OCI-M2 (cell line): ENCODE measurements at regions not wholly inside any gene's neighbourhood (a gene's known extent, or its start where the extent isn't known, plus 50 kb on each side); places are given as distances from the start of the nearest gene placed in this dataset.
"Not testable (repeated sequence)": the region's sequence is repeated elsewhere in the genome, so short reads cannot be mapped to it uniquely, and the experiment has no call there.

Experiments used
- DNase-seq: peaks from one replicate; lab custom pipeline; 2025; ENCODE audit not compliant: unreplicated experiment; lab: John Stamatoyannopoulos, UW

DNA sequence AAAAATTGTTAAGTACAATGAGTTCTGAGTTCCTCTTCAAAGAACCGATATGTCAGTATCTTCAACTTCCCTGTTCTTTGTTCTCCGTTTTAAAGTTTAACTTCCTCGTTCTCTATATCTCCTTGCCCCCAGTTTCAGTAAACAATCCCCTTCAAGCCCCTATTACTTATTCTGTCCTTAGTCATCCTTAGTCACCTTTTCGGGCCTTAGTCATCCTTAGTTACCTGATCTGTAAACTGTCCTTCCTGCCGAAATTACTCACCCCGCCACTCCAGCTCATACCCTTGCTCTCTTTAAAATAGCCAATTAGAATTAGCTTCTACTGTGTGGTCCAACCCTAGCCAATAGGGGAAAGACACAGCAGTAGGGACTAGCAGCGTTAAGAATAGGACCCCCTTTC lies 1165.6 kb downstream of the NSUN3 start:
- DNase-seq, result no peak

DNA sequence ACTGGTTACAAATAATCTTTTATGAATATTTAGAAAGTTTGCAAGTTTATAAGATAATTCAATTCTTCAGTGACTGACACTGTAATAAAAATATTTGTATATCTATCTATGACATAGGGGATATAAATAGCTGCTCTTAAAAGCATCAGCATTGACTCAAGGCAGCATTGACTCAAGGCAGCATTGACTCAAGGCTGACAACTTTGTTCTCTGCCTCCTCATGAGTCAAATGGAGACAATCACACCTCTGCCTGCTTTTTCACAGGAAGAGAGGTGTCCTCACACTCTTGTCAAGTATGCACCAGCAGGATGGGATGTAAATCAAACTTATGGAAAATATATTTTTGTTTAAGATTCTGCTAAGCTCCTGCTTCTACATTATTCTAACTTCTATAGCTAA lies 1173.1 kb downstream of the NSUN3 start:
- no peak for DNase-seq

DNA sequence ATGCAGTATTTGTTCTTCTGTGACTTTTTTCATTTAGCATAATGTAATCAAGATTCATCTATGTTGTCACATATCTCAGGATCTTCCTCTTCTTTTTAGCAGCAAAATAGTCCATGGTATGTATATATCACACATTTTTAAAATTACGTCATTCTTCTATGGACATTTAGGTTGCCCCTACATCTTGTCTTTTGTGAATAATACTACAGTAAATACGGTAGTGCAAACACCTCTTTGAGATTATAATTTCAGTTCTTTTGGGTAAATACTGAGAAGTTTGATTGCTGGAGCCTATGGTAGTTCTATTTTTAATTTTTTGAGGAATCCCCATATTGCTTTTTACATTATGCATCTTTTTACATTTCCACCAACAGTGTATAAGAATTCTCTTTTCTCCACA lies 1174.9 kb downstream of the NSUN3 start:
- DNase-seq, result no peak

DNA sequence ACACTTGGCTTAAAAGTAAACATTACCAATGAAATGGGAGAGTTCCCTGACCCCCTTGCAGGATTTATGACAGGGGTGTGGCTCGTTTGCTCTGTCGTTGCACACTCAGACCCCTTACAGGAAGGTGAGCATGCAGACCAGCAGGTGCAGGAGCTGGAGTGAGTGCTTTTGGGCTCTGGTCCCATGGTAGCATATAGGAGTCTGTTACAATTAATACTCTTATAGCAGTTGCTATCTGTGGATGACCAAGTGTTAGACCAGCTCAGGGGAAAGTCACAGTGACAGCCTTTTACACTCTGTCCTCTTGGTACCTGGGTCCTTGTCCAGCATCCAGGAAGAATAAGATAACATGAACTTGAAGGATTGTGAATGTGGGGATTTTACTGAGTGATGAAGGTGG lies 1177.5 kb downstream of the NSUN3 start:
- no peak for DNase-seq

DNA sequence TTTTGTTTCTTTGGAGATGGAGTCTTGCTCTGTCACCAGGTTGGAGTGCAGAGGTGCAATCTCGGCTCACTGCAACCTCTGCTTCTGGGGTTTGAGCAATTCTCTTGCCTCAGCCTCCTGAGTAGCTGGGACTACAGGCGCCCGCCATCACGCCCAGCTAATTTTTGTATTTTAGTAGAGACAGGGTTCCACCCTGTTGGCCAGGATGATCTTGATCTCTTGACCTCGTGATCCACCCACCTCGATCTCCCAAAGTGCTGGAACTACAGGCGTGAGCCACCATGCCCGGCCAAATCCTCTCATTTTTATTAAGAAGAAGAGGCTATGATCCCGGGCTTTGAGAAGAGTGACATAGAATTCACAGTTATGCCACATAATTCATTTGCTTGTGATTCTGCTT lies 1178.4 kb downstream of the NSUN3 start:
- DNase-seq, result not testable (repeated sequence)

DNA sequence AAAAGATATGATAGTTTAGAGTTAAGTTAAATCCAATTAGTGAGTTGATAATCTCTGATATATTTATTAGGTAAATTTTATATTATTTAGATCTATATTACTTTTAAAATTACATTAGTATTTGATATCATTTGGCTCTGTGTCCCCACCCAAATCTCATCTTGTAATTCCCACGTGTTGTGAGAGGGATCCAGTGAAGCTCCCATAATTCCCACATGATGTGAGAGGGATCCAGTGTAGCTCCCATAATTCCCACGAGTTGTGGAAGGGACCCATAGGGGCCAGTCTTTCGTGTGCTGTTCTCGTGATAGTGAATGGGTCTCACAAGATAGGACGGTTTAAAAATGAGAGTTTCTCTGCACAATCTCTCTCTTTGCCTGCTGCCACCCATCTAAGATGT lies 1183.6 kb downstream of the NSUN3 start:
- no peak for DNase-seq

DNA sequence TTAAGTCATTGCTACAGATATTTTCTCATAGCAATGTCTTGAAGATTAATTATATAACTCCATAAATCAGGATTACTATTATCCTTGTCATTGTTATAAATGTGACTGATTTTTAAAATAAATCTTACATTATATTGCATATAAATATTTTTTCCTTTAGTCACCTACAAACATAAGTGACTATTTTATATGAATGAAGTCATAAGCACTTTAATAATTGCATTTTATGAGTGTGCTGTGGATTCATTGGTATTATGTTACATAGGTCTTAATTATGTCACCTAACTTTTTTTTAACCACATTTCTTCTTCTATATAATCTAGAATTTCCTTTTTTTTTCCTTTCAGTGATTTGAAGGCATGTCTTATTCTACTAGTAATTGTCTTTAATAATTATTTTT lies 1191.2 kb downstream of the NSUN3 start:
- no peak for DNase-seq

DNA sequence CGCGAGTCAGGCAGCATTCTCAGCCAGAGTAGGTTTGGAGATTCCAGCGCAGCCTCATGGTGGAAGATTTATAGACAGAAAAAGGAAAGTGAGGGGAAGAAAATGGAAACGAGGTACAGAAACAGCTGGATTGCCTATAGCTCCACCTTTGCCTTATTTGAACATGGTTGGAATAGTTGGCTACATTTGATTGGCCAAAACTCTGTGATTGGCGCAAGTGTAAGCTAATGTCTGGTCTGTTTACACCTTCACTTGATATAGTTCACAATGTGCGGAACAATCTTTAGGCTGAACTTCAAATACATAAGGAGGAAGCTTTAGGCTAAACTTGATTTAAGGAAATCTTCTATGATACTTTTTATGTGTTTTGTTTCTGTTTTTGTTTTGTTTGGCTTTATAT lies 1191.9 kb downstream of the NSUN3 start:
- DNase-seq, result no peak

DNA sequence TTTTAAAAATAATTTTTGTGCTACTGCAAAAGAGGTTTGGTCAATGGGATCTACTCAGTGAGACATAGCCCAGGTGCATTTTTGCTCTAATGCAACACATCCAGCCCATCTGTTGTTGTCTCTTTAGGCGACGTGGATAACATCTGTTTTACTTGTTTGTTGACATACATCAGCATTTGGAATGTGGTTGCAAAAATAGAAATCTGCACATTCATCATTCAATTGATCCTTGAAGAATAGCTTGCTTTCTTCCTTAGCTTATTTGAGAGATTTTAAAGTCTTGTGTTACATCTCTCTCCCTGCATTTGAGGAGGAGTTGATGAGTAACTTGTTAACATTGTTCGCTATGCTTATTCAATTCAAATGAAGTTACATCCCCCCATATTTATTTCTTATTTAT lies 1202.3 kb downstream of the NSUN3 start:
- no peak for DNase-seq

DNA sequence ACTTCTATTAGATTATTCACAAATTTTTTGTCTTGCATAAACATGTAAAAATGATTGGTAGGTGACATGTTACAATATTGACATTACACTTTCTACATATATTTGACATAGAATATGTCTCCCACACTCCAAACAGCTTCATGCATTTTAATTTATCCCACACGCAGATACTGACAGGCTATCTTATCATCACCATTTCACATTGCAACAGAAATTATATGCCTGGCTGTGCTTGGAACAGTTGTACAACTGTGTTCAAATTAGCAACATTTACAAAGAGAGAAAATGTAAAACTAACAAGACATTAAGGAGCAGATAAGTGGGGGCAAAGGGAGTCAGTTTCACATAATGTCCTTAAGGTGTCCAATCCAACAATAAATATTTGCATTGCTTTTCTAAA lies 1208.5 kb downstream of the NSUN3 start:
- DNase-seq, result no peak

DNA sequence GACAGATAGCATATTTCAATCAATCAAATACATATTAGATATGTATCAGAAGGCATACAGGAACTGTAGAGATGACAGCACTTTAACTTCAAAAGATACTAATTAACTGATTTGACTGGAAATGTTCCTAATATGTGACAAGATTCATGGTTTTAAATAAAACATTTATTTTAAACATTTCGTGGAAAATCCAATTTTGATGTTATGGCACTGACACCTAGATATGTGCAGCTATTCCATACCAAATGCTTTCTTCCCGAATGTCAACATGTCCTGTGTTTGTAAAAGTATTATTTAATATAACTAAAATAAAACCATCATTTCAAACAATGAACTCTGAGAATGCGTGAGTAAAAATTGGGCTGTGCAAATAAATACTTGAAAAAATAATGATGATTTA lies 1209.3 kb downstream of the NSUN3 start:
- DNase-seq, result no peak

DNA sequence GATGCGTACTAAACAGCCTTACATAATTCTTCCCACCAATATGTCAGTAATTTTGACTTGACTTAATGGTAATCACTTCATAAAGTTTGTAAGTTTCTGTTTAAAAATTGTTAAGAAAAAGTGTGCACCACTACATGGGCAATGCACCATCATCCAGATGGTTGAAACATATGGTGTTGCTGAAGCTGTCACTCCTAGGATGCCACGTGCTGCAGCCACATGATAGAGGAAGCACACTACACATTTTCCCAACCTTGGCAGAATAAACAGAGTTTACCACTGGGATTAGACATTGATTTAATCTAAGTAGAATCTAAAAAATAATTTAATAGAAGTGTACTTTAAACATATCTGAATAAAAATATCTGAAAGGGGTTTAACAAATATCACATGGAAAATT lies 1209.9 kb downstream of the NSUN3 start:
- DNase-seq, result no peak

DNA sequence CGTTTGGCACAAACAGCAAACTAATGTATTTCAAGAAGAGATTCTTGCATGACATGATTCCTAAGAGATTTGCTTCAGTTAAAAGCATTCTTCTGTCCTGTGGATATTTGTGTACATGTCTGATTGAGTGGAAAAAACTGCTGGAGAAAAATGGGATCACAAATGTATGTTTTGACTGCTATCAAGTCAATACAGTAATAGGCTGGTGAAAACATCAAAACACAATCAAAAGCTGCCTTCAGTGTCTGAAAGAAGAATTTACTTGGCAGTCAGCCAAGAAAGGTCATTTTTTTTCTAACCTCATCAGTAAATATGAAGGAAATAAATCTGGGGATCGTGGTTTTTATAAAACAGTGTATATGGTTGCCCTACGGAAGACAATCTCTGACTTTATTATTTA lies 1214.8 kb downstream of the NSUN3 start:
- DNase-seq, result no peak

DNA sequence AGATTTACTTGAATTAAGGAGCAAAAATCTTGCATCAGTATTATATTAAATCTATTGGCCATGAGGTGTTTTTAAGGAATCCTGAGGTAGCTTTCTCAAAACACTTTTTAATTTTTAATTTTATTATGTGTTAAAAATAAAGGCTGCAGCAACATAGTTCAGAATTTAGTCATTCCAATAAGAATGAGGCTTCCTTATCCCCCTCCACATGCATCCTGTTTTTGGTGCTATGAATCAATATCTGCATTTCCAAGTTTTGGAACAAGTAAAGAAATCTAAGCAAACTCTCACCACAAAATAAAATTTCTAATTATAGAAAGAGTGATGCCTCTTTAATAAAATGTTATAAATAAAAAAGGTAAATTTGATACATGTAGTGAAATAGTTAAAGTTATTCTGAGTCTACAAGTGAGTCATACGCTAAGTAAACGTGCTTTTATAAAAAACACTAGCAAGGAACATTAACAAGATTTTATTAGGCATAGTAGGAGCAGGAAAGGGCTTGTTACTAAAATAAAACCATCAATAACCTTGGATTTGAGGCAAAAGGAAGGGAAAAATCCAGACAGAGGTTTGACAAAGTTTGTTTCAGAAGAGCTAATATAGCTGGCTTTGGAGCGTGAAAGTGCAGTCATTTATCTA lies 1218.0 kb downstream of the NSUN3 start:
- no peak for DNase-seq

DNA sequence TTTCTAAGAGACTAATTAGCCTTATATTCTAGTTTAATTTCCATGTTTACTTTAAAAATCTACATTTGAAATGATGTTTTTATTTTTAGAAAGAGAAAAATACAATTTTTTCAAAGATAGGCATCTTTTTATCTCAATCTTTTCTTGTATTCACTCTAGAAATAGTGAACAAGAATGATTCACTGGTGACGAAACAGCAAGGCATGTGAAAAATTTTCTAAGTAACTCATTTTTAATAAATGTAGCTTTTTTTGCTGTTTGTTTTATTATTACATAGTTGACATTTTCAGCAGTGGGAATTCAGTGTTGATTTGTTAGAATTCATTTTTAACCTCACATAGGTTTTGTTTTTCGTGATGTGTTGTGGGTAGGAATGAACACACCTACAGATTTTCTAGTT lies 1226.4 kb downstream of the NSUN3 start:
- DNase-seq, result no peak

DNA sequence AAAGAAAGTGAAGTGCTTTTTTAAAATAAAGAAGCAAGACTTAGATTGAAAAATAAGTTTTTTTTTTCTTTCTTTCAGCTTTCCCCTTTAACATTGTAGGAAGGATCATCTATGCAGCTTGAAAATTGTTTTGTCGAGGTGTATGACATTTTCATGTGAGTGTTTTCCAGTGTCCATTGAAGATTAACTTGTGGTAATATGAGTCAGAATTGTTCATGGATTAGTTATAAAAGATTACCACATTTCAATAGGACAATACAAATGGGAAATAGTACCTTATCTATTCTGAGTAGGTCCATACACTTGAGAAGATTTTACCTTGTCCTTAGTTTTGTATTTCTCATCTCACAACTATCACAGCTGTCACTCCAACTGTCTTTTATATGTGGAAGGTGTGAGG lies 1234.7 kb downstream of the NSUN3 start:
- no peak for DNase-seq

DNA sequence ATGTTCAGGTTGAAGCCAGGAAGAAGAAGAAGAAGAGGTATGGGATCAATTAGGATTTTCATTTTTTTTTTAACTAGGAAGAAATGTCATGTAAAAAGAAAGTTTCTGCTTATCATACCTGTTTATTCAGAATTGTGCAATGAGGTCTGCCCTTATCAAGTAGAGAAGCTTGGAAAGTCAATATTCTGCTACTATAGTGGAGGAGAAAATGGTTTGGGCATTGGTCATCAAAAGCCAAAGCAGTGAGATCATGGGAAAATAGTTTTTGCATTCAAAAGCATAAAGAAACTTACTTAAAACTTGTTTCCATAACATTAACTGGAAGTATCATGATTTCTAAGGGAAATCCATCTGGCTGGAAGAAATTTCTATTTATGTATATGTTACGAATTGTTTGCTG lies 1239.2 kb downstream of the NSUN3 start:
- DNase-seq, result no peak

DNA sequence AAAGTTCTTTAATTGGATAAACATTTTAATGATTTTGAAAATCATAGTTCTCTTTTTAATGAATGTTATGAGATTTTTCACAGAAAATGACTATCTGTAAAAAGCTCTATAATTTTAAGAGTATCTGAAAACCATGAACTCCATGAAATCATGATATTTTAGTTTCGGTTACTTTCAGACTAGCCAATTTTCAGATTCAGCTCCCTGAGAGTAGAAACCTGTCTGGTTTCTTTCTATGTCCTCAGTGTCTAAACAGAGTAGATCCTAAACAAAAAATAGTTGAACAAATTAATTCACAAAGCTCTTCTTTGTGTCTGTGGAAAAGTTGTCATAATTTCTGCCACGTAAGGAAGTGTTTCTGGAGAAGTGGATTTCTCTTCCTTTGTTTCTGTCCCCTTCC lies 1247.7 kb downstream of the NSUN3 start:
- DNase-seq, result no peak

DNA sequence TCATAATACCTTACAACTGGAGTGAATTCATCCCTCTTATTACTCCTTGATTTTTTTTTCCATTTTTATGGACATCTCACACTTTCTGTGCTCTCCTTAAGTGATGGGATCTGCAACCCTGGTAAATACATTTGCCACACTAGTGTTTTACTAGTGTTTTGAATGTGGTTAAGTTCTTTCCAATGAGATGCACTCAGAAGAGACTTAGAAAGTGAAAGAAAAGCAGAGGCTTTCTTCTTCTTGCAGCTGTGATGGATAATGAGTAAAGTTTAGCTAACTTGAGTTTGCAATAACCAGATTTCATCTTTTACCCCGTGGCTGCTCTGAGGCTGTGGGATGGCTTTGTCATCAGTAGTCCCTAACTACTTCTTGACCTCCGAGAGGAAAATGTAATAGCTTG lies 1248.4 kb downstream of the NSUN3 start:
- no peak for DNase-seq

DNA sequence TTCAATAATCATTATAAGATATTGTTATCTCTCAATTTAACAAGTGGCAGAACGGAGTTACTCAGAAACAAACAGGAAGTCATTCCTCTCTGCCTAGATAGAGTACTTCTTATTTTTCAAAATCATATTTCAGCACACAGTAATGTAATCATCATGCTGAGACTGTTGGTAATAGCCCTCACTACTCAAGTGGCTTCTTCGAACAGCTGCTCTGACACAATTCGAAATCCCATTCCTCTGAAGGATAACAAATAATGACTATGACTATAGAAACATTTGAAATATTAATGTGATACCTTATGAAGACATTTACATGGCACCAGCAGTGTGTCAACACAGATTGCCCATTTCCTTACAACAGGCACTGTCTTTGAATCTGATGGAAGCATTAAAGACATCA lies 1249.8 kb downstream of the NSUN3 start:
- no peak for DNase-seq

DNA sequence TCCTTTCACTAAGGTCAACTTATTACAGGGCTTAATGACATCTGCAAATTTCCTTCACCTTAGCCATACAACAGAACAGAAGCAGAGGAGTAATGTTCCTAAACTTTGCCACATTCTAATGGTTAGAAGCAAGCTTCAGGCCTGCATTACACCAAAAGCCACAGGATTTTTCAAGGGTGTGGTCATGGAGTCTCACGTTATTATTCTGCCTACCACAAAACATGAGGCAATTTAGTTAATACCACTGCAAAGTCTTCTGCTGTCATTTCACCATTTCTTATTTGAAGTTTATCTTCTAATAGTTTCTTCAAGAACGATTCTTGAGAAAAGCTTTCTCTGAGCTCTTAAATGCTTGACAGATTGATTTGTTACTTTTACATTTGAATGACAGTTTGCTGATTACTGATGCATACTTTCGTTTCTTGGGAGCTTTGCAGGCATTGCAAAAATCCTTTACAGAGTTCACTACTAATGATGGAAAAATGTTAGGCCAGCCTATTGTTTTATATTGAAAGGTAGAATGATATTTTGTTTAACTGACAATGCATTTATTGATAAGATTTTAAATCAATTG lies 1257.1 kb downstream of the NSUN3 start:
- DNase-seq, result no peak

DNA sequence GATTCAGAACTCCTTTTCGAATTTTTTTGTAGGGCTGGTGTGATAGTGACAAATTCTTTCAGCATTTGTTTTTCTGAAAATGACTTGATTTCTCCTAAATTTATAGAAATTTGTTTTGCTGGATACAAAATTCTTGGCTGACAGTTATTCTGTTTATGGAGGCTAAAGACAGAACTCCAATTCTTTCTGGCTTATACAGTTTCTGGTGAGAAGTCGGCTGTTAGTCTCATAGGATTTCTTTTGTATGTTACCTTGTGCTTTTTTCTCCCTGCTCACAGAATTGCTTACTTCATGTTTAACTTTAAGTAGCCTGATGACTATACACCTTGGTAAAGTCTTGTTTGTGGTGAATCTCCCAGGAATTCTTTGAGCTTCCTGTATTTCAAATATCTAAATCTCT lies 1264.6 kb downstream of the NSUN3 start:
- no peak for DNase-seq

DNA sequence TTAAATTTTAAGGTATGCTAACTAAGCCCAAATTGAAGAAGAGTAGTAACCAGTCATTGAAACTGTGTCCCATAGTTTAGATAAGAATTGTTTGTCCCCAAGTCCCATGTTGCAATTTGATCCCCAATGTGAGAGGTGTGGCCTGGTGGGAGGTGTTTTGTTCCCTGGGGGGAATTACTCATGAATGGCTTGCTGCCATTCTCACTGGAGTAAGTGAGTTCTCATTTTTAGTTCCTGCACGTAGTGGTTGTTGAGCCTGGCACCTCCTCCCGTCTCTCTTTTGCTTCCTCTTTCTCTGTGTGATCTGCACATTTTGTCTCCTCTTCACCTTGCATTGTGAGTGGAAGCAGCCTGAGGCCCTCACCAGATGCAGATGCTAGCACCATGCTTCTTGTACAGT lies 1271.0 kb downstream of the NSUN3 start:
- DNase-seq, result no peak
